NCI-H2171 (cell line): ENCODE measurements at regions not wholly inside any gene's neighbourhood (a gene's known extent, or its start where the extent isn't known, plus 50 kb on each side); places are given as distances from the start of the nearest gene placed in this dataset.
"Not testable (repeated sequence)": the region's sequence is repeated elsewhere in the genome, so short reads cannot be mapped to it uniquely, and the experiment has no call there.

ENCODE experiments used
- DNase-seq: peaks from one replicate; lab custom pipeline; 2025; lab: John Stamatoyannopoulos, UW

GRCh38 chr15:20002560-20002959, 539.0 kb downstream of the GOLGA6L6 start:
- DNase-seq, result not testable (repeated sequence)

- DNase-seq, result not testable (repeated sequence)
These were observed 544.9 kb downstream of the GOLGA6L6 start for GRCh38 chr15:19996574-19997194.

DNA sequence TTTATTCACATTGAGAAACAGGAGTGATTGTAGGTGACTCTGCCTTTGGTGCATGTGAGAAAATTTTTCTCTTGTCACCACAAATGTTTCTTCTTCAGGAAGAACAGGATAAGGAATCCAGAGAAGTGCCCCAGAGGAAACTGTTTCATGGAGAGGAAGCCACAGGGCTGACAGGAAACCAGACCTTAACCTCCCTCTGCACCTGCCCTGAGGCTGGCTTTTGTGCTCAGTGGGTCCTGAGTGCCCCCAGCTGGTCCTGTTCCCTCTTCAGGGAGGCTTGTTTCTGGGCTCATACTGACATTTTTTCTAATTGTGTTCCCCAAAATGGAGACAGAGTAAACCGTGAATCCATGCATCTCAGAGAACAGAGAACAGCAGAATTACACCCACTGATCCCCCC, 546.3 kb downstream of the GOLGA6L6 start:
- not testable (repeated sequence) for DNase-seq

- no peak for DNase-seq
These were observed 549.2 kb downstream of the GOLGA6L6 start for GRCh38 chr15:19992428-19992827.

- DNase-seq, result no peak
These were observed 553.4 kb downstream of the GOLGA6L6 start for GRCh38 chr15:19988094-19988660.

GRCh38 chr15:19987389-19988048, 554.1 kb downstream of the GOLGA6L6 start:
- peak; percentile 1 for DNase-seq

GRCh38 chr15:19984101-19984500, 557.5 kb downstream of the GOLGA6L6 start:
- DNase-seq, result no peak

GRCh38 chr15:19974998-19975397, 566.6 kb downstream of the GOLGA6L6 start:
- DNase-seq, result no peak

- DNase-seq, result no peak
These were observed 567.9 kb downstream of the GOLGA6L6 start for GRCh38 chr15:19973718-19974117.

GRCh38 chr15:19972582-19972981, 569.0 kb downstream of the GOLGA6L6 start:
- not testable (repeated sequence) for DNase-seq

- DNase-seq, result not testable (repeated sequence)
These were observed 576.0 kb downstream of the GOLGA6L6 start for GRCh38 chr15:19965574-19965973.

DNA sequence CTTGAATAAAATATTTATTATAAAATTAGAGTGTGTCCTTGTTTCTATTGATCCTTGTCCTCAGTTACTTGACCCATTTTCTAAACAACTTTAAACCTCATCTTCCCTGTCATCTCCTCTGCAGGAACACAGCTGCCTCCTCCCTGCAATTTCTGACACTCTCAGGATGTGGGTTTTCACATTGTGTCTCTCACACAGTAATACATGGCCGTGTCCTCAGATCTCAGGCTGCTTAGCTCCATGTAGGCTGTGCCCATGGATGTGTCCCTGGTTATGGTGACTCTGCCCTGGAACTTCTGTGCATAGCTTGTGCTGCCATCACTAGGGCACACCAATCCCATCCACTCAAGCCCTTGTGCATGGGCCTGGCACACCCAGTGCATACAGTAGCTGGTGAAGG, 577.1 kb downstream of the GOLGA6L6 start:
- not testable (repeated sequence) for DNase-seq

GRCh38 chr15:19956124-19956796, 585.3 kb downstream of the GOLGA6L6 start:
- DNase-seq, result no peak

DNA sequence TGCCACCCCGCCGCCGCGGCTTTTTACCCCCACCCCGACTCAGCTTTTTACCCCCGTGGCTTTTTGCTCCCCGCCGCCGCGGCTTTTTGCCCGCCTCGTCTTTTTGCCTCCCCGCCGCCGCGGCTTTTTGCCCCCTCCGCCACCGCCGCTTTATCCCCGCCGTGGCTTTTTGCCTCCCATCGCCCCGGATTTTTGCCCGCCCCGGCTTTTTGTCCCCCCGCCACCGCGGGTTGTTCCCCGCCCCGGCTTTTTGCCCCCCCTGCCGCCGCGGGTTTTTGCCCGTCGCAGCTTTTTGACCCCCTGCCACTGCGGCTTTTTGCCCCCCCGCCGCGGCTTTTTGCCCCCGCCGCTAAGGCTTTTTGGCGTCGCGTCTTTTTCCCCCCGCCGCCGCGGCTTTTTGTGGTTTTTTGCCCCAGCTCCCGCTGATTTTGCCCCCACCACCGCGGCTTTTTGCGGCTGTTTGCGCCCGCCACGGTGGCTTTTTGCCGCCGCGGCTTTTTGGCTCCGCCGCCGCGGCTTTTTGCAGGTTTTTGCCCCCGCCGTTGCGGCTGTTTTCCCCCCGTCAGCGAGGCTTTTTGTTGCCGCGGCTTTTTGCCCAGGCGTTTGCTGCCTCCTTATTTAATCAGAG, 597.2 kb downstream of the GOLGA6L6 start:
- no peak for DNase-seq

DNA sequence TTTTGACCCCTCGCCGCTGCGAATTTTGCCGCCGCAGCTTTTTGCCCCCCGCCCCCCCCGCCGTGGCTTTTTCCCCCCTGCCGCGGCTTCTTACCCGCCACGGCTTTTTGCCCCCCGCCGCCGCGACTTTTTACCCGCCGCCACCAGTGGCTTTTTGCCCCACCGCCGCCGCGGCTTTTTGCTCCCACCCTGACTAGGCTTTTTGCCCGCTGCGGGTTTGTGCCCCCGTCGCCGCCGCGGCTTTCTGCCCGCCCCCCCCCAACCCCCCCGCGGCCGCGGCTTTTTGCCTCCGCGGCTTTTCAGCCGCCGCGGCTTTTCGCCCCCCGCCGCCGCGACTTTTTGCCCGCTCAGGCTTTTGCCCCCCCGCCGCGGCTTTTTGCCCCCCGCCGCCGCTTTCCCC, 598.1 kb downstream of the GOLGA6L6 start:
- DNase-seq, result no peak

GRCh38 chr15:19903281-19903680, 638.3 kb downstream of the GOLGA6L6 start:
- DNase-seq, result not testable (repeated sequence)

DNA sequence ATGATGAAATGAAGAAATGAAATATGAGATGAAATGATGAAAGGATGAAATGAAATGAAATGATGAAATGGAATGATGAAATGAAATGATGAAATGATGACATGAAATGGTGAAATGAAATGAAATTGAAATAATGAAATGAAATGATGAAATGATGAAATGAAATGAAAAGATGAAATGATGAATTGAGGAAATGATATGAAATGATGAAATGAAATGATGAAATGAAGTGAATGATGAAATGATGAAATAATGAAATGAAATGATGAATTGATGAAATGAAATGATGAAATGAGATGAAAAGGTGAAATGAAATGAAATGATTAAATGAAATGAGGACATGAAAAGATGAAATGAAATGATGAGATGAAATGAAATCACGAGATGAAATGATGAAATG, 639.2 kb downstream of the GOLGA6L6 start:
- not testable (repeated sequence) for DNase-seq

DNA sequence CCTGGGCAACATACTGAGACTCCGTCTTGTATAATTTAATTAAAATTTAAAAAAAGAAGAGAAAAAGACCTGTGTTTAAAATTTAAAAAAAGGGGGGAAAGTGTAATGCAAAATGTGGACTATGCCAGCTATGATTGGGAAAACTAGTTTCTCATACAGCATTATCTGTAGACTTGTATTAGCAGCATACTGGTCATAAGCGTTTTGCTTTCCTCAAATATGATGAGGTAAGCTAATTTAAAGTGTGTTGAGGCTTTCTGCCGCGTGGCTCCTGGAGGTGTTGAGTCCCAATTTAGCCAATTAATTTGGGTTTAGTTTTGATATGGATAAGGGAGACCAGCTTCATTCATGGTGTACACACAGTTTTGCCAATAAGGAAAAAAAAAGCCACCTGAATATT, 640.2 kb downstream of the GOLGA6L6 start:
- not testable (repeated sequence) for DNase-seq

DNA sequence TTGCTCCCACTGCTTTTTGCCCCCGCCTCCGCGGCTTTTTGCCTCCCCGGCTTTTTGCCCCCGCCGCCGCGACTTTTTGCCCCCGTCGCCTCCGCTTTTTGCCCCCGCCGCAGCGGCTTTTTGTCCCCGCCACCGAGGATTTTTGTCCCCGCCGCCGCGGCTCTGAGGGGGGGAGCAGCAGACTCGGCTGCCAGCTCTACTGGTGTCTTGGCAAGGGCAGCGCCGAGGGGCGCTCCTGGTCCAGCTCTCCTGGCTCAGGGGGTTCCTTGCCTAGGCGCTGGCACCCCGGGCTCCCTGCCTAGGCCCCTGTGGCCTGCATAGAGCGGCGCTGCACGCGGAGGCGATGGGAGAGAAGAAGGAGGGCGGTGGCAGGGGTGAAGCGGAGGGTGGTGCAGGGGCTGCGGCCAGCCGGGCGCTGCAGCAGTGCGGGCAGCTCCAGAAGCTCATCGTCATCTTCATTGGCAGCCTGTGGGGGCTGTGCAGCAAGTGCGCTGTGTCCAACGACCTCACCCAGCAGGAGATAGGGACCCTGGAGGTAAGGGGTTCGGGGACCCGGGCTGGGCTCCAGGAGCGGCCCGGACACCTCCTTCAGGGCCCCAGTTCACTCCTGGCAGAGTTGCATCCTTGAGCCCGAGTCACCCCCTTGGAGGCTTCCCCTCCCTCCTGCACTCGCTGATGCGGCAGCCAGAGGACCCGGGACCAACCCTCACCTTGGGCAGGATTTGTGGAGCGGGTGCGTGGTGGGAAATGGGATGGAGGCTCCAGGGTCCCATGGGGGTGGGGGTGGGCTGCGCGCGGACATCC, 642.4 kb downstream of the GOLGA6L6 start:
- DNase-seq, result no peak

- DNase-seq, result not testable (repeated sequence)
These were observed 652.8 kb downstream of the GOLGA6L6 start for GRCh38 chr15:19888811-19889210.

- not testable (repeated sequence) for DNase-seq
These were observed 697.5 kb downstream of the GOLGA6L6 start for GRCh38 chr15:19844061-19844460.
